SK-N-SH (cell line): ENCODE measurements at regions not wholly inside any gene's neighbourhood (a gene's known extent, or its start where the extent isn't known, plus 50 kb on each side); places are given as distances from the start of the nearest gene placed in this dataset.

Source experiments
- EP300 ChIP-seq, 2 experiments: IDR thresholded peaks; 2 replicates each; pipeline versions ENCODE4 v1.4.0 to v1.6.1; 2012; ENCODE audit warnings: borderline replicate concordance in 1 of 2, low read depth in 1 of 2, low read length in 1 of 2
- MXI1 ChIP-seq: IDR thresholded peaks from 2 replicates; pipeline ENCODE4 v1.6.1; 2012; ENCODE audit warnings: mild to moderate bottlenecking, low read depth, low read length, improper control_type of control experiment
- SMC3 ChIP-seq: IDR thresholded peaks from 2 replicates; pipeline ENCODE4 v1.6.1; 2012; ENCODE audit warnings: low read depth, low read length, improper control_type of control experiment
- TF ChIP-seq, protein P1 (sequence below): fragments of 200-600 bp; sonication (generic); IDR thresholded peaks from 2 replicates; pipeline ENCODE4 v1.6.1; 2017; ENCODE audit warnings: antibody characterized with exemption, mild to moderate bottlenecking, moderate library complexity

DNA sequence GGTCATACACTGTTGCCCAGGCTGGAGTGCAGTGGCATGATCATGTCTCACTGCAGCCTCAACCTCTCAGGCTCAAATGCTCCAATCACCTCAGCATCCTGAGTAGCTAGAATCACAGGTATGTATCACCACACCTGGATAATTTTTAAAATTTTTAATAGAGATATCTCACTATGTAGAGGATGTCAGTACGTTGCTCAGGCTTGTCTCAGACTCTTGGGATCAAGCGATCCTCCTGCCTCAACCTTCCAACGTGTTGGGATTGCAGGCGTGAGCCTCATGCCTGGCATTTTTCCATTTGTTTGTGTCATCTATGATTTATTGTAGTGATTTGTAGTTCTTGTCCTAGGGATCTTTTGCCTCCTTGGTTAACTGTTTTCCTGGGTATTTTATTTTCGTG is 985.2 kb upstream of the B3GALT2 start:
- no peak for TF ChIP-seq SMC3
- no peak for TF ChIP-seq EP300 (IDR thresholded peaks at IDR 0.05; ENCODE audit: borderline replicate concordance in 1 of 2, low read depth in 1 of 2, low read length in 1 of 2)
- TF ChIP-seq MXI1 = no peak
- TF ChIP-seq, protein P1, sequence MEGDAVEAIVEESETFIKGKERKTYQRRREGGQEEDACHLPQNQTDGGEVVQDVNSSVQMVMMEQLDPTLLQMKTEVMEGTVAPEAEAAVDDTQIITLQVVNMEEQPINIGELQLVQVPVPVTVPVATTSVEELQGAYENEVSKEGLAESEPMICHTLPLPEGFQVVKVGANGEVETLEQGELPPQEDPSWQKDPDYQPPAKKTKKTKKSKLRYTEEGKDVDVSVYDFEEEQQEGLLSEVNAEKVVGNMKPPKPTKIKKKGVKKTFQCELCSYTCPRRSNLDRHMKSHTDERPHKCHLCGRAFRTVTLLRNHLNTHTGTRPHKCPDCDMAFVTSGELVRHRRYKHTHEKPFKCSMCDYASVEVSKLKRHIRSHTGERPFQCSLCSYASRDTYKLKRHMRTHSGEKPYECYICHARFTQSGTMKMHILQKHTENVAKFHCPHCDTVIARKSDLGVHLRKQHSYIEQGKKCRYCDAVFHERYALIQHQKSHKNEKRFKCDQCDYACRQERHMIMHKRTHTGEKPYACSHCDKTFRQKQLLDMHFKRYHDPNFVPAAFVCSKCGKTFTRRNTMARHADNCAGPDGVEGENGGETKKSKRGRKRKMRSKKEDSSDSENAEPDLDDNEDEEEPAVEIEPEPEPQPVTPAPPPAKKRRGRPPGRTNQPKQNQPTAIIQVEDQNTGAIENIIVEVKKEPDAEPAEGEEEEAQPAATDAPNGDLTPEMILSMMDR = no peak
